ENCODE measurements at regions not wholly inside any gene's neighbourhood (a gene's known extent, or its start where the extent isn't known, plus 50 kb on each side); places are given as distances from the start of the nearest gene placed in this dataset.
A peak's percentile ranks its signal among the peaks of the same experiment; 100 is the strongest.

- DNase-seq: peak in 1 of 2 donors; percentile 19
- Histone ChIP-seq H3K9me3 (no peaks in the 10 kb centered on the region), H3K36me3 (no peaks in the 10 kb centered on the region), H3K4me3 (no peak overlapping the region), H3K27ac (peak overlapping the region; percentile 78 to 84), H3K4me1 (peaks cover 0 to 19% of the 10 kb centered on the region in 2 donors), H3K27me3 (no peaks in the 10 kb centered on the region)
- no peak for TF ChIP-seq POLR2A (IDR thresholded peaks at IDR 0.05)
- TF ChIP-seq, protein P1, sequence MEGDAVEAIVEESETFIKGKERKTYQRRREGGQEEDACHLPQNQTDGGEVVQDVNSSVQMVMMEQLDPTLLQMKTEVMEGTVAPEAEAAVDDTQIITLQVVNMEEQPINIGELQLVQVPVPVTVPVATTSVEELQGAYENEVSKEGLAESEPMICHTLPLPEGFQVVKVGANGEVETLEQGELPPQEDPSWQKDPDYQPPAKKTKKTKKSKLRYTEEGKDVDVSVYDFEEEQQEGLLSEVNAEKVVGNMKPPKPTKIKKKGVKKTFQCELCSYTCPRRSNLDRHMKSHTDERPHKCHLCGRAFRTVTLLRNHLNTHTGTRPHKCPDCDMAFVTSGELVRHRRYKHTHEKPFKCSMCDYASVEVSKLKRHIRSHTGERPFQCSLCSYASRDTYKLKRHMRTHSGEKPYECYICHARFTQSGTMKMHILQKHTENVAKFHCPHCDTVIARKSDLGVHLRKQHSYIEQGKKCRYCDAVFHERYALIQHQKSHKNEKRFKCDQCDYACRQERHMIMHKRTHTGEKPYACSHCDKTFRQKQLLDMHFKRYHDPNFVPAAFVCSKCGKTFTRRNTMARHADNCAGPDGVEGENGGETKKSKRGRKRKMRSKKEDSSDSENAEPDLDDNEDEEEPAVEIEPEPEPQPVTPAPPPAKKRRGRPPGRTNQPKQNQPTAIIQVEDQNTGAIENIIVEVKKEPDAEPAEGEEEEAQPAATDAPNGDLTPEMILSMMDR (IDR thresholded peaks at IDR 0.05): no peak
- intact Hi-C loops (cut with DNase I; ENCODE audit: low total_unique reads): no loop called here
Measured at GRCh38 chr2:43044093-43044681, 182.2 kb downstream of the ZFP36L2 start.

DNA sequence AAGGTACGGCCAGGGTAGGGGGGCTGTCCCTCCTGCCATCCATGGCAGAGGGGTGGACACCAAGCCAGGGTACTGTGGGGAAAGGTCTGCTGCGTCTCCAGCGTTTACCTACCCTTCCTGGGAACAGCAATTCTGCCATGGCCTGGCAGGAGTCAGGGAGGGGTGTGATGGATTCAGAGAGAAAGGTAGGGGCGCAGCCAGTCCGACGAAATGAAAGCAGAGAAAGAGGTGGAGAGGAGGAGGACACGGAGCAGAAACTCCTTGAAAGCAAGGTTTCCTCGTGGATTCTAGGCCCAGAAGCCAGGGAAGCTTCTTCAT lies 182.9 kb downstream of the ZFP36L2 start:
- no peak overlapping the region for H3K4me3 ChIP-seq
- DNase-seq: peak in 1 of 2 donors; percentile 15
- TF ChIP-seq, protein P1 (IDR thresholded peaks at IDR 0.05): no peak
- TF ChIP-seq POLR2A (IDR thresholded peaks at IDR 0.05): no peak
- intact Hi-C loops (cut with DNase I; ENCODE audit: low total_unique reads): no loop called here
- H3K36me3 ChIP-seq: no peaks in the 10 kb centered on the region
- H3K4me1 ChIP-seq: peaks cover 0 to 19% of the 10 kb centered on the region in 2 donors
- peak overlapping the region; percentile 78 to 84 for H3K27ac ChIP-seq
- H3K9me3 ChIP-seq: no peaks in the 10 kb centered on the region
- H3K27me3 ChIP-seq: no peaks in the 10 kb centered on the region

DNA sequence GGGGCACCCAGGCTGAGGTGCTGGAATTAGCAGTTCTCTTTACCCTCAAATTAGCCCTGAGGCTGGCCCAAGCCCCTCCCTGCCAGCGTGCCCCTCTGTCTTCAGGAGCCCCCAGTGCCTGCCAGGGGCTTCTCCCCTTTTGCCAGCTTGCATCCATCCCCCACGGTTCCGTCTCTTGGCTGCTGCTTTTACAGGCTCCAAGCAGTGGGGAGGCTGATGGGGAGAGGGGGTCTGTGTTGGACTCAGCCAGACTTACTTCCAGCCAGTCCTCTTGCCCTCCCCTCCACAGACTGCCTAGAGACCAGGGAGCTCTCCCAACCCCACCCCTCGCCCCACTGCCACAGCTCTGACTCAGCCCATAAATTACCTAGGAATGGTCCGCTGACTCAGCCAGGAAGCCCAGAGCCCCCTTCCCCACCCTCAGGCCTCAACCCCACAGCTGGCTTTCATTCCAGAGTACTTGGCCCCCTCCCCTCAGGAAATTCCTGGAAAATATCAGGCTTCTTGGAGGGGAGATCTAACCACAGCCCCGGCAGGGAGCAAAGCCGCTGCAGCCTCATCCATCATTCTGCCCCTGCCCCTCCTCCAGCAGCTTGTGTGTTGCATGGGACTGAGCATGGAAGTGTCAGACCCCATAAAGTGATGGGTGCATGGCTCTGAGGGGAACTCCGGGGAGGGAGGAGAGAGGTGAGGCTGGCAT lies 184.6 kb downstream of the ZFP36L2 start:
- TF ChIP-seq POLR2A (IDR thresholded peaks at IDR 0.05): no peak
- TF ChIP-seq, protein P1 (IDR thresholded peaks at IDR 0.05): no peak
- intact Hi-C loops (cut with DNase I; ENCODE audit: low total_unique reads): no loop called here
- peak overlapping the region; percentile 78 to 84 for H3K27ac ChIP-seq
- H3K4me1 ChIP-seq: peaks cover 0 to 19% of the 10 kb centered on the region in 2 donors
- no peak overlapping the region for H3K4me3 ChIP-seq
- no peaks in the 10 kb centered on the region for H3K27me3 ChIP-seq
- no peaks in the 10 kb centered on the region for H3K36me3 ChIP-seq
- no peaks in the 10 kb centered on the region for H3K9me3 ChIP-seq
- DNase-seq: peak; percentile 88 to 92

GRCh38 chr2:43041173-43041591 lies 185.2 kb downstream of the ZFP36L2 start:
- no peaks in the 10 kb centered on the region for H3K36me3 ChIP-seq
- no peak overlapping the region for H3K4me3 ChIP-seq
- peak overlapping the region; percentile 78 to 84 for H3K27ac ChIP-seq
- H3K4me1 ChIP-seq: peaks cover 0 to 18% of the 10 kb centered on the region in 2 donors
- intact Hi-C loops (cut with DNase I; ENCODE audit: low total_unique reads): no loop called here
- no peaks in the 10 kb centered on the region for H3K27me3 ChIP-seq
- peak in 1 of 2 donors; percentile 31 for DNase-seq
- H3K9me3 ChIP-seq: no peaks in the 10 kb centered on the region
- TF ChIP-seq POLR2A (IDR thresholded peaks at IDR 0.05): no peak
- TF ChIP-seq, protein P1 (IDR thresholded peaks at IDR 0.05): no peak

DNA sequence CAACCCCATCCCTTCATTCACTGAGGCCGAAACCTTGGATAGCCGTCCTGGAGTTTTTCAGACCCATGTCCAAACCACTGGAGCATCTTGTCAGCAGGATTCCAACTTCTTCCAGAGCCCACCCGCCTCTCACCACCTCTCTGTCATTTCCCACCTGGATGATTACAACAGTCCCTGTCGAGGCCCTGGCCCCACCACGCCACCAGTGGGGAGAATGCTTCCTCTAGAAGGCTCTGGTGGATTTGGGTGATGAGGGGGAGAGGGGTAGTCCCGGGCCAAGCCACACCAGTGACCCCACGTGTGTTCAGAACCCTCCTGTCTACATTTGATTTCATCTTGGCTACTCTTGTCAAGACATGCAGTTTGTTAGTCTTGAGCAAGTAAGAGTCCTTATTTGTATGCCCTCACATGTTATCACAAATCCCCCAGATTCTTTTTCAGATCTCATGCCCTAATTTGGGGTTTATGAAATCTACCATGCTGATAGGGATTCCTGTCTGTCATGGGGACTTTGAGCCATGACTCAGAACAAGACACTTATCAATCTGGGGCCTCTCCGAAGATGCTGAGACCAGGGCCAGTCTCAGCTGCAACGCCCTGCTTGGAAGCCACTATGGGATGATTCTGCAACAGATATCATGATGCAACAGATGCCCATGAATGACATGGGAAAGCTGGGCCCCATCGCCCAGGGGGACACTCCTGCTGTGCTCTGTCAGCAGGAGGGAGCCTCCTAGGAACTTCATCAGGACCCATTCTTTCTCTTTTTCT lies 186.1 kb downstream of the ZFP36L2 start:
- Histone ChIP-seq H3K9me3 (no peaks in the 10 kb centered on the region), H3K36me3 (no peaks in the 10 kb centered on the region), H3K27me3 (no peaks in the 10 kb centered on the region), H3K27ac (peak overlapping the region; percentile 78 to 84), H3K4me3 (no peak overlapping the region), H3K4me1 (peaks cover 0 to 14% of the 10 kb centered on the region in 2 donors)
- TF ChIP-seq, protein P1 (IDR thresholded peaks at IDR 0.05): no peak
- no peak for TF ChIP-seq POLR2A (IDR thresholded peaks at IDR 0.05)
- DNase-seq: peak in 1 of 2 donors; percentile 16
- intact Hi-C loops (cut with DNase I; ENCODE audit: low total_unique reads): no loop called here
